CD4-positive, CD25-positive, alpha-beta regulatory T cell (primary cell): ENCODE measurements at regions not wholly inside any gene's neighbourhood (a gene's known extent, or its start where the extent isn't known, plus 50 kb on each side); places are given as distances from the start of the nearest gene placed in this dataset.
"Not testable (repeated sequence)": the region's sequence is repeated elsewhere in the genome, so short reads cannot be mapped to it uniquely, and the experiment has no call there.

ENCODE experiments used
- ATAC-seq, 2 donors: fragments of 150-1000 bp; cut with Tn5 transposase; one replicate each; pipeline ENCODE4 v1.10.0; 2021; ENCODE audit warnings: low read depth in 2 of 2, moderate number of reproducible peaks in 2 of 2, moderate library complexity in 1 of 2
- DNase-seq, 3 donors: peaks; one replicate each; pipeline versions ENCODE4 v3.0.0 to v3.0.0-alpha.2; 2012 to 2022; ENCODE audit warnings: mixed read lengths in 1 of 3
- H3K27ac ChIP-seq: one replicate; pipeline ENCODE4 v1.7.0; 2013; ENCODE audit warnings: mild to moderate bottlenecking, low read length; ENCODE audit not compliant: insufficient read depth, poor library complexity, severe bottlenecking
- H3K27me3 ChIP-seq: one replicate; pipeline ENCODE4 v1.7.0; 2013; ENCODE audit warnings: low read length; ENCODE audit not compliant: control insufficient read depth, insufficient read depth
- H3K36me3 ChIP-seq: one replicate; pipeline ENCODE4 v1.7.0; 2013; ENCODE audit warnings: mild to moderate bottlenecking, low read length, moderate library complexity; ENCODE audit not compliant: control insufficient read depth, insufficient read depth
- H3K4me1 ChIP-seq: 2 replicates; pipeline ENCODE4 v1.7.0; 2013; ENCODE audit warnings: mild to moderate bottlenecking, low read length; ENCODE audit not compliant: insufficient read depth, control insufficient read depth, poor library complexity, severe bottlenecking
- H3K4me3 ChIP-seq: one replicate; pipeline ENCODE4 v1.7.0; 2013; ENCODE audit warnings: low read depth, mild to moderate bottlenecking, low read length, moderate library complexity
- H3K9me3 ChIP-seq, 2 experiments: 1 replicate in 1 of 2; 2 replicates in 1 of 2; pipeline ENCODE4 v1.7.0; 2013; ENCODE audit warnings: low read length in 2 of 2, mild to moderate bottlenecking in 1 of 2, moderate library complexity in 1 of 2; ENCODE audit not compliant: control insufficient read depth in 2 of 2
- H3K27ac Mint-ChIP-seq, 3 donors: one replicate each; pipeline ENCODE4 v1.8.0; 2020 to 2022; ENCODE audit warnings: mild to moderate bottlenecking in 3 of 3, mixed read lengths in 3 of 3, moderate library complexity in 2 of 3
- H3K27me3 Mint-ChIP-seq: one replicate; pipeline ENCODE4 v1.8.0; 2022; ENCODE audit warnings: mild to moderate bottlenecking, mixed read lengths
- H3K36me3 Mint-ChIP-seq: one replicate; pipeline ENCODE4 v1.8.0; 2020; ENCODE audit warnings: mixed read lengths
- H3K4me1 Mint-ChIP-seq, 4 donors: one replicate each; pipeline ENCODE4 v1.8.0; 2020 to 2022; ENCODE audit warnings: mixed read lengths in 4 of 4, mild to moderate bottlenecking in 1 of 4
- H3K4me3 Mint-ChIP-seq, 4 donors: one replicate each; pipeline ENCODE4 v1.8.0; 2020 to 2022; ENCODE audit warnings: mild to moderate bottlenecking in 4 of 4, mixed read lengths in 4 of 4, moderate library complexity in 3 of 4
- H3K9me3 Mint-ChIP-seq, 7 donors: one replicate each; pipeline ENCODE4 v1.8.0; 2020 to 2022; ENCODE audit warnings: mixed read lengths in 7 of 7, mild to moderate bottlenecking in 3 of 7, moderate library complexity in 2 of 7

DNA sequence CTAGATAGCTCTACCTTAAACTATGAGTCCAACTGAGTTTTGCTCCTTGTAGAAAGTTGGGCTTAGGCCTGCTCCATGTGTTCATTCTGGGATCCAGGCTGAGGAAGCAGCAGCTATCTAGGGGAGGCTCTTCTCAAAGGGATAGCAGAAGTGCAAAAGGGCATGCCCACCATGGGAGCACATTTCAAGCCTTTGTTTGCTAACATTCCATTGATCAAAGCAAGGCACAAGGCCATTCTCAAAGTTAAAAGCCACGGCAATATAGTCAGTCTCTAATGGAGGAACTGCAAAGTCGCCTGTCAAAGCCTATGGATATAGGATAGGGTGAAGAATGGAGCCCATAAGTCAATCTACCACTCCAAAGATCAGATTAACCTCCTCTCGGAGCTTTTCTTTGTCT, 488.1 kb upstream of the ARX start:
- Mint-ChIP-seq H3K36me3 (no peaks in the 10 kb centered on the region), H3K9me3 (peaks cover 0 to 5% (median 3%) of the 10 kb centered on the region in 7 donors), H3K27ac (no peak overlapping the region), H3K4me1 (no peaks in the 10 kb centered on the region), H3K4me3 (no peak overlapping the region), H3K27me3 (no peaks in the 10 kb centered on the region)
- no peaks in the 10 kb centered on the region for H3K36me3 ChIP-seq
- DNase-seq: no peak
- no peak overlapping the region for H3K27ac ChIP-seq
- H3K4me1 ChIP-seq: no peaks in the 10 kb centered on the region
- no peak overlapping the region for H3K4me3 ChIP-seq
- no peaks in the 10 kb centered on the region for H3K9me3 ChIP-seq
- no peaks in the 10 kb centered on the region for H3K27me3 ChIP-seq
- ATAC-seq: no peak

DNA sequence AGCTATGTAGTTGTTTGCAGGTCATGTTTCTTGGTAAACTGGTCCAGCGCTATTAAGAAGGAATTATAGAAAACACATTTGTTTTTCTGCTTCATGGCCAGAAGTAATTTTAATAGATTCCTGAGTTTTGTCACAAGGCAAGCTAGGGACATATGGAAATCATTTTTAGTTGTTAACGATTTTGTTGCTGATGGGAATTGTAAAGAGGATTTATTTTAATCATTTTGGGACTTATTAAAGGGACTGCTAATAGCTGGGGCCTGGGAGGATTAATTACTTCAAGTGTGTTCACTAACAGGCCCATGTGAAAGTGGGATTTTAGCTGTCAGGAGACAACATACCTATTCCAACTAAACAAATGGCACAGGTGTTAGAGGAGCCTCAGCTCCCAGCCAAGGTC, 492.0 kb upstream of the ARX start:
- Mint-ChIP-seq H3K4me3 (no peak overlapping the region), H3K4me1 (no peaks in the 10 kb centered on the region), H3K27ac (no peak overlapping the region), H3K36me3 (no peaks in the 10 kb centered on the region), H3K27me3 (no peaks in the 10 kb centered on the region), H3K9me3 (peaks cover 0 to 10% (median 3%) of the 10 kb centered on the region in 7 donors)
- ATAC-seq: no peak
- no peaks in the 10 kb centered on the region for H3K4me1 ChIP-seq
- DNase-seq: no peak
- no peak overlapping the region for H3K27ac ChIP-seq
- no peaks in the 10 kb centered on the region for H3K9me3 ChIP-seq
- no peak overlapping the region for H3K4me3 ChIP-seq
- H3K27me3 ChIP-seq: no peaks in the 10 kb centered on the region
- no peaks in the 10 kb centered on the region for H3K36me3 ChIP-seq

DNA sequence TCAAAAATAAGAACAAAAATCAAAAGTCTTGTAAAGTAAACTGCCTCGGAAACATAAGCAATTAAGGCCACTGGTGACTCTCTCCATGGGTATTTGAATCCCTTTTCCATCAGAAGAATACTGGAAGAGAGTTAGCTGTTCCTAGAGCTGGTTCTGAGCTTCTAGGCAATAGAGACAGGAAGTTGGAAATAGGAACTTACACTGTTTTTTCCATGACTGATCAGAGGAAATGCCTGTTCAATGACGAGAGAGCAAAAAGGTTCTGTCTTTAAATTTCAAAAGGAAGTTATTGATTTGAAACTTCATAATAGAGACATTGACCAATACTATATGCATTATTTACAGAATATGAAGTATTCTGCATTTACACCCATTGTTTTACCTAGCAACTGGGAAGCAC, 503.5 kb upstream of the ARX start:
- H3K36me3 Mint-ChIP-seq: no peaks in the 10 kb centered on the region
- Histone ChIP-seq H3K9me3 (no peaks in the 10 kb centered on the region), H3K27me3 (no peaks in the 10 kb centered on the region), H3K36me3 (no peaks in the 10 kb centered on the region), H3K4me1 (no peaks in the 10 kb centered on the region), H3K27ac (no peak overlapping the region), H3K4me3 (no peak overlapping the region)
- H3K27ac Mint-ChIP-seq: no peak overlapping the region
- DNase-seq: no peak
- no peaks in the 10 kb centered on the region for H3K4me1 Mint-ChIP-seq
- no peak for ATAC-seq
- no peaks in the 10 kb centered on the region for H3K27me3 Mint-ChIP-seq
- no peak overlapping the region for H3K4me3 Mint-ChIP-seq
- peaks cover 0 to 4% (median 0%) of the 10 kb centered on the region in 7 donors for H3K9me3 Mint-ChIP-seq

DNA sequence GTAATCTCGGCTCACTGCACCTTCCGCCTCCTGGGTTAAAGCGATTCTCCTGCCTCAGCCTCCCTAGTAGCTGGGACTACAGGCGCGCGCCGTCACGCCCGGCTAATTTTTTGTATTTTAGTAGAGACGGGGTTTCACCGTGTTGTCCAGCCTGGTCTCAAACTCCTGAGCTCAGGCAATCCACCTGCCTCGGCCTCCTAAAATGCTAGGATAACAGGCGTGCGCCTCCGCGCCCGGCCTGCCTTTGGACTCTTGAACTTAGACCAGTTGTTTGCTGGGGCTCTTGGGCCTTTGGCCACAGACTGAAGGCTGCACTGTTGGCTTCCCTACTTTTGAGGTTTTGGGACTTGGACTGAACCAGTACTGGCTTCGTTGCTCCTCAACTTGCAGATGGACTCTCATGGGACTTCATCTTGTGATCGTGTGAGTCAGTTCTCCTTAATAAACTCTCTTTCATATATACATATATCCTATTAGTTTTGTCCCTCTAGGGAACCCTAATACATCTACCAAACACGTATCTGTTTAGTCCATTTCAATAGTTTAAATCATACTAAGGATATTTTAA, 506.8 kb upstream of the ARX start:
- ATAC-seq, H3K4me1 ChIP-seq, H3K27me3 ChIP-seq, H3K27ac Mint-ChIP-seq, H3K9me3 Mint-ChIP-seq, H3K27ac ChIP-seq, H3K9me3 ChIP-seq, H3K4me3 Mint-ChIP-seq, H3K36me3 Mint-ChIP-seq, H3K4me3 ChIP-seq, H3K4me1 Mint-ChIP-seq, H3K36me3 ChIP-seq, DNase-seq, H3K27me3 Mint-ChIP-seq: not testable (repeated sequence)

DNA sequence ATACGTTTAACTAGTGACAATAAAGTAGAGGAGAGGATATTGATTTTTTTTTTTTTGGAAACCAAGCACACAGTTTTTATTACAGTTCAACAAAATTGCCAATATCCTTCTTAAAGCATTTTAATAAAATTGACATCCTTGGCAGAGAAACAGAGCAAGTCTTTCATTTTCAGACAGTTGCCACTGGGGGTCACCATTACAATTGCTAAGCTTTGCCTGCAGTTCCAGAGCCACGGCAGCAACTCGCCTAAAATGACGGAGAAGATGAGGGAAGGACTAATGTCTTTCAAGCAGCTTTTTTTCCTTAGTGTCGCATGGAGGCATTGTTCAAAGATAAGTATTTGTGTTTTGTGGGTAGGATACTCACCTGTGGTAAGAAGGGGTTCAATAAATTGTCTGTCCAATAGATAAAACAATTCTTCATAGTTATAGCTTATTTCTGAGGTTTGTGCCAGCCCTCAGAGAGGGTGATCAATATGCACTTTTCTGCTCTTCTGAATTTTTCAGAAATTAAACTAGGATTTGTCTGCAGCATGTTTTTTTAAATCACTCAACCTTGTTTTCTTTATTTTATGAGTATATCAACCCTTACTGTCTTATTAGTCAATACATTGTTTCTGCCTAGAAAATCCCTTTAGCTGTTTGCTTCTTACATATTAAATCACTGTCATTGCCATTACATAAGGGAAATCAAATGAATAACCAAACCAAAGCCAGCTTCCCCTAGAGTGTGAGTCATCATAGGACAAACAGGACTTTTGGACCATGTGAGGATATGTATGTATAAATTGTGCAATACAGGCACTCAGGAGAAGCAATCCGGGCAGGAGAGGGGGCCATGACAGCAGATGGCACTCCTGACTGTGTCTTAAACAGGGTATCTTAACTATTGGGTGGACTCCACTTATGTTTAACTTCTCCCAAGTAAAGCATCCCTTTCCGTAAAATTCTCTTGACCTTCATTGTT, 508.1 kb upstream of the ARX start:
- Mint-ChIP-seq H3K9me3 (peaks cover 0 to 2% (median 0%) of the 10 kb centered on the region in 7 donors), H3K36me3 (no peaks in the 10 kb centered on the region), H3K4me3 (no peak overlapping the region), H3K4me1 (no peaks in the 10 kb centered on the region), H3K27ac (no peak overlapping the region), H3K27me3 (no peaks in the 10 kb centered on the region)
- H3K4me3 ChIP-seq: no peak overlapping the region
- peak in 1 of 3 donors; percentile 1 for DNase-seq
- no peak for ATAC-seq
- no peaks in the 10 kb centered on the region for H3K36me3 ChIP-seq
- no peaks in the 10 kb centered on the region for H3K4me1 ChIP-seq
- H3K27ac ChIP-seq: no peak overlapping the region
- no peaks in the 10 kb centered on the region for H3K27me3 ChIP-seq
- no peaks in the 10 kb centered on the region for H3K9me3 ChIP-seq

DNA sequence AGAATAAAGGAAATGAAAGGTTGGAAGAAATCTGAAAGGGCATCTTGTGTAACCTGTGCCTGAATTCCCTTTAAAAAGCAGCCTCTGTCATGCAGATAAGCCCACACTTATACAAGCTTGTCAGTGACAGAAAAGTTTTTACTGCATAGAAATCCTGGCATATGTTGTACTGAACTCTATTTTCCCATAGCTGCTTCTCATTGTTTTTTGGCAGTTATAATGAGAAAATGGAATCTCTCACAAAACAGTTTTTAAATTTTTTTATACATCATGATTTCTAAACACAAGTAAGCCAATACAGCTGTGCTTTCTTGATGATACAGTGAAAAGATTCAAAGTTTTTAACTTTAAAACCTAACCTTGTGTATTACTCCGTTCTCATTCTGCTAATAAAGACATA, 511.4 kb upstream of the ARX start:
- Mint-ChIP-seq H3K27me3 (no peaks in the 10 kb centered on the region), H3K27ac (no peak overlapping the region), H3K4me1 (no peaks in the 10 kb centered on the region), H3K36me3 (no peaks in the 10 kb centered on the region), H3K9me3 (peaks cover 0 to 2% (median 0%) of the 10 kb centered on the region in 7 donors), H3K4me3 (no peak overlapping the region)
- Histone ChIP-seq H3K4me1 (no peaks in the 10 kb centered on the region), H3K9me3 (no peaks in the 10 kb centered on the region), H3K27ac (no peak overlapping the region), H3K36me3 (no peaks in the 10 kb centered on the region), H3K27me3 (no peaks in the 10 kb centered on the region), H3K4me3 (no peak overlapping the region)
- ATAC-seq: no peak
- no peak for DNase-seq

DNA sequence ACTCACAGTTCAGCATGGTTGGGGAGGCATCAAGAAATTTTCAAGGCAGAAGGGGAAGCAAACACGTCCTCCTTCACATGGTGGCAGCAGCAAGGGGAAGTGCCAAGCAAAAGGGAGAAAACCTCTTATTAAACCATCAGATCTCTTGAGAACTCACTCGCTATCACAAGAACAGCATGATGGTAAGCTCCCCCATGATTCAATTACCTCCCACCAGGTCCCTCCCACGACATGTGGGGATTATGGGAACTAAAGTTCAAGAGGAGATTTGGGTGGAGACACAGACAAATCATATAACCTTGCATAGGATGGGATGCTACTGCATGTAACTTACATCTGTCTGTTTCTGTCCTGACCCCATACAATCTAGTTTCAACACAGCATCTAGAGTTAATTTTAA, 511.8 kb upstream of the ARX start:
- Mint-ChIP-seq H3K27me3 (no peaks in the 10 kb centered on the region), H3K36me3 (no peaks in the 10 kb centered on the region), H3K27ac (no peak overlapping the region), H3K9me3 (peaks cover 0 to 2% (median 0%) of the 10 kb centered on the region in 7 donors), H3K4me3 (no peak overlapping the region), H3K4me1 (no peaks in the 10 kb centered on the region)
- H3K36me3 ChIP-seq: no peaks in the 10 kb centered on the region
- no peaks in the 10 kb centered on the region for H3K9me3 ChIP-seq
- no peak overlapping the region for H3K4me3 ChIP-seq
- DNase-seq: no peak
- ATAC-seq: no peak
- H3K27me3 ChIP-seq: no peaks in the 10 kb centered on the region
- H3K4me1 ChIP-seq: no peaks in the 10 kb centered on the region
- no peak overlapping the region for H3K27ac ChIP-seq

DNA sequence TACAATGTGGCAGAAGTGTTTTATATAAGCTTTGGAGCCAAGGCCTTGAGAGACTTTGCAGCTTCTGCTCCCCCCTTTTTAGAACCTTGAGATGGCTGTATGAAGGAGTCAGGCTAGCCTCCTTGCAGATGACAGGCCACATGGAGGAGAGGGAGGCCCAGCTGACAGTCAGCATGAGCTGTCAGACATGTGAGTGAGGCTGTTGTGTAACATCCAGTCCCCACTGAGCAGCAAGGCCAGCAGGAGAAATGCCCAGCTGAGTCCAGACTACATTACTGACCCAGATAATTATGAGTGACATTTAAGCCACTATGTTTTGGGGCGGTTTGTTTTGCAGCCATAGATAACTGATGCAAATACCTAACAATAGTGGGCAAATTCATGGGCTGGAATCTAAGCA, 515.3 kb upstream of the ARX start:
- H3K36me3 ChIP-seq: no peaks in the 10 kb centered on the region
- H3K4me1 Mint-ChIP-seq: no peaks in the 10 kb centered on the region
- no peaks in the 10 kb centered on the region for H3K27me3 Mint-ChIP-seq
- H3K27ac ChIP-seq: no peak overlapping the region
- ATAC-seq (no peak), DNase-seq (no peak)
- no peaks in the 10 kb centered on the region for H3K36me3 Mint-ChIP-seq
- H3K9me3 Mint-ChIP-seq: no peaks in the 10 kb centered on the region
- H3K27me3 ChIP-seq: no peaks in the 10 kb centered on the region
- no peak overlapping the region for H3K4me3 Mint-ChIP-seq
- no peak overlapping the region for H3K4me3 ChIP-seq
- H3K4me1 ChIP-seq: no peaks in the 10 kb centered on the region
- H3K27ac Mint-ChIP-seq: no peak overlapping the region
- H3K9me3 ChIP-seq: no peaks in the 10 kb centered on the region
